Upper lobe of right lung (tissue), 1 donor: ENCODE measurements at regions not wholly inside any gene's neighbourhood (a gene's known extent, or its start where the extent isn't known, plus 50 kb on each side); places are given as distances from the start of the nearest gene placed in this dataset.
A peak's percentile ranks its signal among the peaks of the same experiment; 100 is the strongest.
"Not testable (repeated sequence)": the region's sequence is repeated elsewhere in the genome, so short reads cannot be mapped to it uniquely, and the experiment has no call there.

ENCODE experiments used
- ATAC-seq: fragments of 200-7000 bp; cut with Tn5 transposase; one replicate; pipeline ENCODE4 v1.9.1; 2020; ENCODE audit warnings: mild to moderate bottlenecking, moderate library complexity
- DNase-seq: peaks from one replicate; pipeline ENCODE4 v3.0.0-alpha.2; 2020
- H3K27ac ChIP-seq: fragments of 200-600 bp; one replicate; pipeline ENCODE4 v1.8.0; 2022
- H3K27me3 ChIP-seq: fragments of 200-600 bp; one replicate; pipeline ENCODE4 v1.8.0; 2022; ENCODE audit warnings: mild to moderate bottlenecking
- H3K36me3 ChIP-seq: fragments of 200-600 bp; one replicate; pipeline ENCODE4 v1.8.0; 2022
- H3K4me1 ChIP-seq: fragments of 200-600 bp; one replicate; pipeline ENCODE4 v1.8.0; 2022
- H3K4me3 ChIP-seq: fragments of 200-600 bp; one replicate; pipeline ENCODE4 v1.8.0; 2022; ENCODE audit warnings: mild to moderate bottlenecking
- H3K9me3 ChIP-seq: fragments of 200-600 bp; one replicate; pipeline ENCODE4 v1.8.0; 2022
- CTCF ChIP-seq: fragments of 200-600 bp; IDR thresholded peaks from one replicate; pipeline ENCODE4 v1.8.0; 2022; ENCODE audit warnings: antibody characterized with exemption
- intact Hi-C: fragments of 100-400 bp; cut with DNase I; formaldehyde crosslinking; loops from one replicate; pipeline ENCODE4 v1.11.0; 2022
- donor health status: DM: no; HTN: yes; CAD: no; lungs with severe emphysema.

GRCh38 chr12:23361971-23362370, 587.5 kb downstream of the SOX5 start:
- no peak overlapping the region for H3K27ac ChIP-seq

GRCh38 chr12:23368590-23368989, 580.9 kb downstream of the SOX5 start:
- H3K36me3 ChIP-seq, result no peaks in the 10 kb centered on the region
- no peaks in the 10 kb centered on the region for H3K27me3 ChIP-seq
- DNase-seq (no peak), ATAC-seq (no peak)
- no peaks in the 10 kb centered on the region for H3K4me1 ChIP-seq
- H3K4me3 ChIP-seq, result no peak overlapping the region
- H3K27ac ChIP-seq, result no peak overlapping the region
- intact Hi-C loops, result no loop called here
- H3K9me3 ChIP-seq, result no peaks in the 10 kb centered on the region
- TF ChIP-seq CTCF, result no peak

More at GRCh38 chr12:23361971-23362370, 587.5 kb downstream of the SOX5 start:
- Histone ChIP-seq H3K4me1 (no peaks in the 10 kb centered on the region), H3K4me3 (no peak overlapping the region), H3K9me3 (no peaks in the 10 kb centered on the region), H3K36me3 (no peaks in the 10 kb centered on the region), H3K27me3 (no peaks in the 10 kb centered on the region)
- no peak for TF ChIP-seq CTCF
- ATAC-seq, result no peak
- DNase-seq, result no peak
- intact Hi-C loops, result no loop called here

GRCh38 chr12:23375621-23376020, 573.8 kb downstream of the SOX5 start:
- DNase-seq (no peak), ATAC-seq (peak; percentile 26)
- no peaks in the 10 kb centered on the region for H3K36me3 ChIP-seq
- no peaks in the 10 kb centered on the region for H3K9me3 ChIP-seq
- no peaks in the 10 kb centered on the region for H3K4me1 ChIP-seq
- intact Hi-C loops, result no loop called here
- no peaks in the 10 kb centered on the region for H3K27me3 ChIP-seq
- TF ChIP-seq CTCF, result no peak
- no peak overlapping the region for H3K27ac ChIP-seq
- H3K4me3 ChIP-seq, result no peak overlapping the region

- no peak overlapping the region for H3K27ac ChIP-seq
- ATAC-seq (no peak), DNase-seq (no peak)
- H3K27me3 ChIP-seq, result no peaks in the 10 kb centered on the region
- H3K9me3 ChIP-seq, result no peaks in the 10 kb centered on the region
- no peak overlapping the region for H3K4me3 ChIP-seq
- no peaks in the 10 kb centered on the region for H3K36me3 ChIP-seq
- TF ChIP-seq CTCF, result no peak
- intact Hi-C loops, result no loop called here
- H3K4me1 ChIP-seq, result no peaks in the 10 kb centered on the region
These were observed 573.2 kb downstream of the SOX5 start for GRCh38 chr12:23376238-23376637.

- Histone ChIP-seq H3K36me3 (no peaks in the 10 kb centered on the region), H3K27ac (no peak overlapping the region), H3K27me3 (no peaks in the 10 kb centered on the region), H3K4me3 (no peak overlapping the region), H3K9me3 (no peaks in the 10 kb centered on the region), H3K4me1 (no peaks in the 10 kb centered on the region)
- DNase-seq, result no peak
- intact Hi-C loops, result no loop called here
- no peak for ATAC-seq
- TF ChIP-seq CTCF, result no peak
These were observed 568.9 kb downstream of the SOX5 start for GRCh38 chr12:23380419-23381100.

GRCh38 chr12:23388898-23389297, 560.6 kb downstream of the SOX5 start:
- H3K27me3 ChIP-seq, DNase-seq, H3K9me3 ChIP-seq, H3K27ac ChIP-seq, H3K36me3 ChIP-seq, H3K4me1 ChIP-seq, H3K4me3 ChIP-seq, ATAC-seq, intact Hi-C loops: not testable (repeated sequence)

GRCh38 chr12:23389315-23389714, 560.2 kb downstream of the SOX5 start:
- intact Hi-C loops, DNase-seq, H3K4me3 ChIP-seq, ATAC-seq, H3K27me3 ChIP-seq, H3K27ac ChIP-seq, H3K4me1 ChIP-seq, H3K9me3 ChIP-seq, H3K36me3 ChIP-seq: not testable (repeated sequence)
